Middle frontal gyrus (tissue), 1 donor: ENCODE measurements at regions not wholly inside any gene's neighbourhood (a gene's known extent, or its start where the extent isn't known, plus 50 kb on each side); places are given as distances from the start of the nearest gene placed in this dataset.

Experiments used
- DNase-seq: peaks from one replicate; pipeline ENCODE4 v3.0.0-alpha.2; 2015; ENCODE audit warnings: low spot score; ENCODE audit errors: extremely low spot score

- DNase-seq = no peak
Measured at GRCh38 chr7:54955696-54956420, 63.0 kb upstream of the EGFR start.

- no peak for DNase-seq
Measured at GRCh38 chr7:54956865-54957264, 62.0 kb upstream of the EGFR start.

GRCh38 chr7:54960517-54960916, 58.3 kb upstream of the EGFR start:
- DNase-seq = no peak

- no peak for DNase-seq
Measured at GRCh38 chr7:54961391-54961790, 57.4 kb upstream of the EGFR start.

GRCh38 chr7:54963155-54963554, 55.7 kb upstream of the EGFR start:
- no peak for DNase-seq

GRCh38 chr7:54964136-54964535, 54.7 kb upstream of the EGFR start:
- no peak for DNase-seq

GRCh38 chr7:54967377-54967776, 51.4 kb upstream of the EGFR start:
- no peak for DNase-seq

GRCh38 chr7:54968018-54968417, 50.8 kb upstream of the EGFR start:
- DNase-seq = no peak
